GM23338 (cell line): ENCODE measurements at regions not wholly inside any gene's neighbourhood (a gene's known extent, or its start where the extent isn't known, plus 50 kb on each side); places are given as distances from the start of the nearest gene placed in this dataset.

Experiments used
- ATAC-seq: fragments of 200-7000 bp; cut with Tn5 transposase; 3 replicates; pipeline ENCODE4 v1.9.1; 2020
- DNase-seq: peaks from one replicate; pipeline ENCODE4 v3.0.0-alpha.2; 2015; ENCODE audit warnings: low spot score
- H2AFZ ChIP-seq: fragments of 200-600 bp; sonication (generic); 2 replicates; pipeline ENCODE4 v1.8.0; 2016; ENCODE audit warnings: antibody characterized with exemption, mild to moderate bottlenecking, moderate library complexity
- H3F3A ChIP-seq: fragments of 200-600 bp; sonication (generic); replicated peaks from 2 replicates; pipeline ENCODE4 v1.8.0; 2017; ENCODE audit warnings: antibody characterized with exemption, mixed run types, low read depth
- H3K27ac ChIP-seq: fragments of 200-600 bp; sonication (generic); 2 replicates; pipeline ENCODE4 v1.6.1; 2016; ENCODE audit warnings: low read depth
- H3K27me3 ChIP-seq: fragments of 200-600 bp; sonication (generic); 2 replicates; pipeline ENCODE4 v1.8.0; 2016; ENCODE audit warnings: mild to moderate bottlenecking, mixed run types, moderate library complexity; ENCODE audit not compliant: insufficient read depth
- H3K36me3 ChIP-seq: fragments of 200-600 bp; sonication (generic); 2 replicates; pipeline ENCODE4 v1.8.0; 2016; ENCODE audit warnings: mild to moderate bottlenecking; ENCODE audit not compliant: insufficient read depth
- H3K4me1 ChIP-seq: fragments of 200-600 bp; sonication (generic); 2 replicates; pipeline ENCODE4 v1.8.0; 2016; ENCODE audit warnings: mild to moderate bottlenecking, moderate library complexity; ENCODE audit not compliant: insufficient read depth
- H3K4me2 ChIP-seq: fragments of 200-600 bp; sonication (generic); 2 replicates; pipeline ENCODE4 v1.7.1; 2017; ENCODE audit warnings: mixed run types
- H3K4me3 ChIP-seq: fragments of 200-600 bp; sonication (generic); 2 replicates; pipeline ENCODE4 v1.6.1; 2016; ENCODE audit warnings: mixed run types
- H3K79me2 ChIP-seq: fragments of 200-600 bp; sonication (generic); replicated peaks from 2 replicates; pipeline ENCODE4 v1.8.0; 2017; ENCODE audit warnings: mild to moderate bottlenecking; ENCODE audit not compliant: insufficient read depth
- H3K9me2 ChIP-seq: fragments of 200-600 bp; sonication (generic); 2 replicates; pipeline ENCODE4 v1.8.0; 2017; ENCODE audit not compliant: insufficient read depth
- H4K20me1 ChIP-seq: fragments of 200-600 bp; sonication (generic); replicated peaks from 2 replicates; pipeline ENCODE4 v1.8.0; 2017; ENCODE audit warnings: mild to moderate bottlenecking; ENCODE audit not compliant: insufficient read depth
- H3K27ac Mint-ChIP-seq: 2 replicates; pipeline ENCODE4 v1.8.0; 2020; ENCODE audit warnings: inconsistent platforms, mild to moderate bottlenecking, moderate library complexity, mixed read lengths
- H3K27me3 Mint-ChIP-seq: 3 replicates; pipeline ENCODE4 v1.8.0; 2022; ENCODE audit warnings: low read depth, mild to moderate bottlenecking, moderate library complexity, mixed read lengths, inconsistent platforms; ENCODE audit not compliant: insufficient read depth, poor library complexity
- H3K36me3 Mint-ChIP-seq: 3 replicates; pipeline ENCODE4 v1.8.0; 2021; ENCODE audit warnings: low read depth, mild to moderate bottlenecking, inconsistent platforms, moderate library complexity, mixed read lengths
- H3K4me1 Mint-ChIP-seq: 3 replicates; pipeline ENCODE4 v1.8.0; 2020; ENCODE audit warnings: mild to moderate bottlenecking, inconsistent platforms, mixed read lengths
- H3K4me3 Mint-ChIP-seq: 3 replicates; pipeline ENCODE4 v1.8.0; 2021; ENCODE audit warnings: moderate library complexity, mild to moderate bottlenecking, inconsistent platforms, mixed read lengths
- H3K9me3 Mint-ChIP-seq: 3 replicates; pipeline ENCODE4 v1.8.0; 2020; ENCODE audit warnings: moderate library complexity, mild to moderate bottlenecking, inconsistent platforms, mixed read lengths
- CREB1 ChIP-seq: fragments of 250-450 bp; sonication (Bioruptor Pico); IDR thresholded peaks from 2 replicates; pipeline ENCODE4 v1.5.0; 2020; ENCODE audit warnings: low read depth, mild to moderate bottlenecking, moderate library complexity
- ETS1 ChIP-seq: IDR thresholded peaks from 2 replicates; pipeline ENCODE4 v1.6.1; 2016; ENCODE audit warnings: antibody characterized with exemption
- JUNB ChIP-seq: IDR thresholded peaks from one replicate; pipeline ENCODE4 v1.6.1; 2016; ENCODE audit warnings: antibody characterized with exemption; ENCODE audit not compliant: unreplicated experiment
- NANOG ChIP-seq: IDR thresholded peaks from 2 replicates; pipeline ENCODE4 v1.6.1; 2016; ENCODE audit warnings: antibody characterized with exemption, borderline replicate concordance
- POLR2AphosphoS5 ChIP-seq: IDR thresholded peaks from 2 replicates; pipeline ENCODE4 v1.6.1; 2016; ENCODE audit warnings: antibody characterized with exemption, low read depth
- REST ChIP-seq: IDR thresholded peaks from one replicate; pipeline ENCODE4 v1.6.1; 2018; ENCODE audit warnings: antibody characterized with exemption; ENCODE audit not compliant: unreplicated experiment
- TF ChIP-seq, protein P1 (sequence below): fragments of 250-450 bp; sonication (Bioruptor Pico); IDR thresholded peaks from 2 replicates; pipeline ENCODE4 v1.5.0; 2020; ENCODE audit warnings: mild to moderate bottlenecking, moderate library complexity
- TF ChIP-seq, protein P2 (sequence below), 2 experiments: fragments of 200-600 bp in 1 of 2; sonication (generic) in 1 of 2; conservative IDR thresholded peaks; 2 replicates each; pipeline versions ENCODE4 v1.5.1 to v1.6.1; 2016 to 2017; ENCODE audit warnings: antibody characterized with exemption in 2 of 2, low read depth in 2 of 2, mild to moderate bottlenecking in 2 of 2, moderate library complexity in 1 of 2

- TF ChIP-seq, protein P1, sequence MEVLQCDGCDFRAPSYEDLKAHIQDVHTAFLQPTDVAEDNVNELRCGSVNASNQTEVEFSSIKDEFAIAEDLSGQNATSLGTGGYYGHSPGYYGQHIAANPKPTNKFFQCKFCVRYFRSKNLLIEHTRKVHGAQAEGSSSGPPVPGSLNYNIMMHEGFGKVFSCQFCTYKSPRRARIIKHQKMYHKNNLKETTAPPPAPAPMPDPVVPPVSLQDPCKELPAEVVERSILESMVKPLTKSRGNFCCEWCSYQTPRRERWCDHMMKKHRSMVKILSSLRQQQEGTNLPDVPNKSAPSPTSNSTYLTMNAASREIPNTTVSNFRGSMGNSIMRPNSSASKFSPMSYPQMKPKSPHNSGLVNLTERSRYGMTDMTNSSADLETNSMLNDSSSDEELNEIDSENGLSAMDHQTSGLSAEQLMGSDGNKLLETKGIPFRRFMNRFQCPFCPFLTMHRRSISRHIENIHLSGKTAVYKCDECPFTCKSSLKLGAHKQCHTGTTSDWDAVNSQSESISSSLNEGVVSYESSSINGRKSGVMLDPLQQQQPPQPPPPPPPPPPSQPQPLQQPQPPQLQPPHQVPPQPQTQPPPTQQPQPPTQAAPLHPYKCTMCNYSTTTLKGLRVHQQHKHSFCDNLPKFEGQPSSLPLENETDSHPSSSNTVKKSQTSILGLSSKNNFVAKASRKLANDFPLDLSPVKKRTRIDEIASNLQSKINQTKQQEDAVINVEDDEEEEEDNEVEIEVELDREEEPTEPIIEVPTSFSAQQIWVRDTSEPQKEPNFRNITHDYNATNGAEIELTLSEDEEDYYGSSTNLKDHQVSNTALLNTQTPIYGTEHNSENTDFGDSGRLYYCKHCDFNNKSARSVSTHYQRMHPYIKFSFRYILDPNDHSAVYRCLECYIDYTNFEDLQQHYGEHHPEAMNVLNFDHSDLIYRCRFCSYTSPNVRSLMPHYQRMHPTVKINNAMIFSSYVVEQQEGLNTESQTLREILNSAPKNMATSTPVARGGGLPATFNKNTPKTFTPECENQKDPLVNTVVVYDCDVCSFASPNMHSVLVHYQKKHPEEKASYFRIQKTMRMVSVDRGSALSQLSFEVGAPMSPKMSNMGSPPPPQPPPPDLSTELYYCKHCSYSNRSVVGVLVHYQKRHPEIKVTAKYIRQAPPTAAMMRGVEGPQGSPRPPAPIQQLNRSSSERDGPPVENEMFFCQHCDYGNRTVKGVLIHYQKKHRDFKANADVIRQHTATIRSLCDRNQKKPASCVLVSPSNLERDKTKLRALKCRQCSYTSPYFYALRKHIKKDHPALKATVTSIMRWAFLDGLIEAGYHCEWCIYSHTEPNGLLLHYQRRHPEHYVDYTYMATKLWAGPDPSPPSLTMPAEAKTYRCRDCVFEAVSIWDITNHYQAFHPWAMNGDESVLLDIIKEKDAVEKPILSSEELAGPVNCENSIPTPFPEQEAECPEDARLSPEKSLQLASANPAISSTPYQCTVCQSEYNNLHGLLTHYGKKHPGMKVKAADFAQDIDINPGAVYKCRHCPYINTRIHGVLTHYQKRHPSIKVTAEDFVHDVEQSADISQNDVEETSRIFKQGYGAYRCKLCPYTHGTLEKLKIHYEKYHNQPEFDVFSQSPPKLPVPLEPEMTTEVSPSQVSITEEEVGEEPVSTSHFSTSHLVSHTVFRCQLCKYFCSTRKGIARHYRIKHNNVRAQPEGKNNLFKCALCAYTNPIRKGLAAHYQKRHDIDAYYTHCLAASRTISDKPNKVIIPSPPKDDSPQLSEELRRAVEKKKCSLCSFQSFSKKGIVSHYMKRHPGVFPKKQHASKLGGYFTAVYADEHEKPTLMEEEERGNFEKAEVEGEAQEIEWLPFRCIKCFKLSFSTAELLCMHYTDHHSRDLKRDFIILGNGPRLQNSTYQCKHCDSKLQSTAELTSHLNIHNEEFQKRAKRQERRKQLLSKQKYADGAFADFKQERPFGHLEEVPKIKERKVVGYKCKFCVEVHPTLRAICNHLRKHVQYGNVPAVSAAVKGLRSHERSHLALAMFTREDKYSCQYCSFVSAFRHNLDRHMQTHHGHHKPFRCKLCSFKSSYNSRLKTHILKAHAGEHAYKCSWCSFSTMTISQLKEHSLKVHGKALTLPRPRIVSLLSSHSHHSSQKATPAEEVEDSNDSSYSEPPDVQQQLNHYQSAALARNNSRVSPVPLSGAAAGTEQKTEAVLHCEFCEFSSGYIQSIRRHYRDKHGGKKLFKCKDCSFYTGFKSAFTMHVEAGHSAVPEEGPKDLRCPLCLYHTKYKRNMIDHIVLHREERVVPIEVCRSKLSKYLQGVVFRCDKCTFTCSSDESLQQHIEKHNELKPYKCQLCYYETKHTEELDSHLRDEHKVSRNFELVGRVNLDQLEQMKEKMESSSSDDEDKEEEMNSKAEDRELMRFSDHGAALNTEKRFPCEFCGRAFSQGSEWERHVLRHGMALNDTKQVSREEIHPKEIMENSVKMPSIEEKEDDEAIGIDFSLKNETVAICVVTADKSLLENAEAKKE (CRISPR knock-in tag), result no peak
- TF ChIP-seq POLR2AphosphoS5, result no peak
- no peak for TF ChIP-seq JUNB
- TF ChIP-seq CREB1, result no peak
- no peak for TF ChIP-seq ETS1
- TF ChIP-seq, protein P2, sequence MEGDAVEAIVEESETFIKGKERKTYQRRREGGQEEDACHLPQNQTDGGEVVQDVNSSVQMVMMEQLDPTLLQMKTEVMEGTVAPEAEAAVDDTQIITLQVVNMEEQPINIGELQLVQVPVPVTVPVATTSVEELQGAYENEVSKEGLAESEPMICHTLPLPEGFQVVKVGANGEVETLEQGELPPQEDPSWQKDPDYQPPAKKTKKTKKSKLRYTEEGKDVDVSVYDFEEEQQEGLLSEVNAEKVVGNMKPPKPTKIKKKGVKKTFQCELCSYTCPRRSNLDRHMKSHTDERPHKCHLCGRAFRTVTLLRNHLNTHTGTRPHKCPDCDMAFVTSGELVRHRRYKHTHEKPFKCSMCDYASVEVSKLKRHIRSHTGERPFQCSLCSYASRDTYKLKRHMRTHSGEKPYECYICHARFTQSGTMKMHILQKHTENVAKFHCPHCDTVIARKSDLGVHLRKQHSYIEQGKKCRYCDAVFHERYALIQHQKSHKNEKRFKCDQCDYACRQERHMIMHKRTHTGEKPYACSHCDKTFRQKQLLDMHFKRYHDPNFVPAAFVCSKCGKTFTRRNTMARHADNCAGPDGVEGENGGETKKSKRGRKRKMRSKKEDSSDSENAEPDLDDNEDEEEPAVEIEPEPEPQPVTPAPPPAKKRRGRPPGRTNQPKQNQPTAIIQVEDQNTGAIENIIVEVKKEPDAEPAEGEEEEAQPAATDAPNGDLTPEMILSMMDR (conservative IDR thresholded peaks at IDR 0.05; ENCODE audit: low read depth in 2 of 2), result no peak
- no peak for TF ChIP-seq NANOG
Observed at GRCh38 chr3:161821591-161821990, 325.0 kb downstream of the OTOL1 start (continued).

- no peak overlapping the region for H3K4me3 Mint-ChIP-seq
- no peaks in the 10 kb centered on the region for H3K27me3 ChIP-seq
- ATAC-seq, result no peak
- no peaks in the 10 kb centered on the region for H3K4me1 ChIP-seq
- no peaks in the 10 kb centered on the region for H3K79me2 ChIP-seq
- H3K9me2 ChIP-seq, result peaks cover 3% of the 10 kb centered on the region; the same call in 1 of the 2 replicates
- no peak overlapping the region for H3K27ac Mint-ChIP-seq
- H4K20me1 ChIP-seq, result no peaks in the 10 kb centered on the region
- no peak overlapping the region for H3K27ac ChIP-seq
- H3K9me3 Mint-ChIP-seq, result no peaks in the 10 kb centered on the region
- no peak overlapping the region for H3K4me2 ChIP-seq
- no peaks in the 10 kb centered on the region for H3K27me3 Mint-ChIP-seq
- H3K36me3 ChIP-seq, result no peaks in the 10 kb centered on the region
- no peak overlapping the region for H3K4me3 ChIP-seq
- DNase-seq, result no peak
- no peaks in the 10 kb centered on the region for H3F3A ChIP-seq
- H3K36me3 Mint-ChIP-seq, result no peaks in the 10 kb centered on the region
- no peak for TF ChIP-seq REST
- H3K4me1 Mint-ChIP-seq, result no peaks in the 10 kb centered on the region
- H2AFZ ChIP-seq, result 0 out of 2 replicates have a peak overlapping the region, but pooled peaks have one; percentile 21
Observed at GRCh38 chr3:161822291-161822690, 325.7 kb downstream of the OTOL1 start.
